ENCODE measurements at regions not wholly inside any gene's neighbourhood (a gene's known extent, or its start where the extent isn't known, plus 50 kb on each side); places are given as distances from the start of the nearest gene placed in this dataset.

- H3K9me3 ChIP-seq (ENCODE audit: control insufficient read depth, insufficient read depth, low read length) = no peaks in the 10 kb centered on the region
- no peak for DNase-seq (ENCODE audit: low read depth, low spot score)
- POLR2A ChIA-PET = no interaction called here
- H3K4me3 ChIP-seq (ENCODE audit: low read depth, low read length) = no peak overlapping the region
- CTCF ChIA-PET = no interaction called here
- no peaks in the 10 kb centered on the region for H3K27me3 ChIP-seq (ENCODE audit: control insufficient read depth, insufficient read depth, low read length)
- TF ChIP-seq CTCF (IDR thresholded peaks at IDR 0.05; ENCODE audit: low read depth, low read length) = no peak
- no peak overlapping the region for H3K27ac ChIP-seq (ENCODE audit: low read depth, low read length)
Measured at GRCh38 chr14:85958069-85958468, 428.1 kb downstream of the FLRT2 start.

GRCh38 chr14:85953265-85953664, 423.3 kb downstream of the FLRT2 start:
- no peak for DNase-seq (ENCODE audit: low read depth, low spot score)

GRCh38 chr14:85948153-85948552, 418.2 kb downstream of the FLRT2 start:
- DNase-seq (ENCODE audit: low read depth, low spot score) = no peak
- ChIA-PET POLR2A (no interaction called here), CTCF (interaction anchor here (1.4 kb wide), 1 partner anchor 88 kb away, joined by 3 read pairs; no protein-coding TSS in a partner anchor)
- no peaks in the 10 kb centered on the region for H3K27me3 ChIP-seq (ENCODE audit: control insufficient read depth, insufficient read depth, low read length)
- TF ChIP-seq CTCF (IDR thresholded peaks at IDR 0.05; ENCODE audit: low read depth, low read length) = no peak
- H3K27ac ChIP-seq (ENCODE audit: low read depth, low read length) = no peak overlapping the region
- H3K4me3 ChIP-seq (ENCODE audit: low read depth, low read length) = no peak overlapping the region
- H3K9me3 ChIP-seq (ENCODE audit: control insufficient read depth, insufficient read depth, low read length) = no peaks in the 10 kb centered on the region

More at GRCh38 chr14:85953265-85953664, 423.3 kb downstream of the FLRT2 start:
- no peaks in the 10 kb centered on the region for H3K27me3 ChIP-seq (ENCODE audit: control insufficient read depth, insufficient read depth, low read length)
- H3K4me3 ChIP-seq (ENCODE audit: low read depth, low read length) = no peak overlapping the region
- CTCF ChIA-PET = interaction anchor here (0.6 kb wide), 1 partner anchor 20 kb away, joined by 3 read pairs; no protein-coding TSS in a partner anchor
- no peaks in the 10 kb centered on the region for H3K9me3 ChIP-seq (ENCODE audit: control insufficient read depth, insufficient read depth, low read length)
- H3K27ac ChIP-seq (ENCODE audit: low read depth, low read length) = no peak overlapping the region
- TF ChIP-seq CTCF (IDR thresholded peaks at IDR 0.05; ENCODE audit: low read depth, low read length) = no peak
- POLR2A ChIA-PET = no interaction called here

GRCh38 chr14:85947461-85948139, 417.7 kb downstream of the FLRT2 start:
- TF ChIP-seq CTCF (IDR thresholded peaks at IDR 0.05; ENCODE audit: low read depth, low read length) = no peak
- Histone ChIP-seq H3K27me3 (ENCODE audit: control insufficient read depth, insufficient read depth, low read length) (no peaks in the 10 kb centered on the region), H3K4me3 (ENCODE audit: low read depth, low read length) (no peak overlapping the region), H3K27ac (ENCODE audit: low read depth, low read length) (no peak overlapping the region), H3K9me3 (ENCODE audit: control insufficient read depth, insufficient read depth, low read length) (no peaks in the 10 kb centered on the region)
- DNase-seq (ENCODE audit: low read depth, low spot score) = no peak
- CTCF ChIA-PET = interaction anchor here (1.4 kb wide), 1 partner anchor 89 kb away, joined by 3 read pairs; no protein-coding TSS in a partner anchor
- POLR2A ChIA-PET = no interaction called here

GRCh38 chr14:85943192-85943591, 413.2 kb downstream of the FLRT2 start:
- CTCF ChIA-PET = no interaction called here
- TF ChIP-seq CTCF (IDR thresholded peaks at IDR 0.05; ENCODE audit: low read depth, low read length) = no peak
- Histone ChIP-seq H3K4me3 (ENCODE audit: low read depth, low read length) (no peak overlapping the region), H3K9me3 (ENCODE audit: control insufficient read depth, insufficient read depth, low read length) (no peaks in the 10 kb centered on the region), H3K27me3 (ENCODE audit: control insufficient read depth, insufficient read depth, low read length) (no peaks in the 10 kb centered on the region), H3K27ac (ENCODE audit: low read depth, low read length) (no peak overlapping the region)
- POLR2A ChIA-PET = no interaction called here
- no peak for DNase-seq (ENCODE audit: low read depth, low spot score)

All from AG04450 (cell line).